CD4-positive, CD25-positive, alpha-beta regulatory T cell (primary cell): ENCODE measurements at regions not wholly inside any gene's neighbourhood (a gene's known extent, or its start where the extent isn't known, plus 50 kb on each side); places are given as distances from the start of the nearest gene placed in this dataset.
"Not testable (repeated sequence)": the region's sequence is repeated elsewhere in the genome, so short reads cannot be mapped to it uniquely, and the experiment has no call there.

Experiments used
- ATAC-seq, 2 donors: fragments of 150-1000 bp; cut with Tn5 transposase; one replicate each; pipeline ENCODE4 v1.10.0; 2021; ENCODE audit warnings: low read depth in 2 of 2, moderate number of reproducible peaks in 2 of 2, moderate library complexity in 1 of 2
- DNase-seq, 3 donors: peaks; one replicate each; pipeline versions ENCODE4 v3.0.0 to v3.0.0-alpha.2; 2012 to 2022; ENCODE audit warnings: mixed read lengths in 1 of 3
- H3K27ac ChIP-seq: one replicate; pipeline ENCODE4 v1.7.0; 2013; ENCODE audit warnings: mild to moderate bottlenecking, low read length; ENCODE audit not compliant: insufficient read depth, poor library complexity, severe bottlenecking
- H3K27me3 ChIP-seq: one replicate; pipeline ENCODE4 v1.7.0; 2013; ENCODE audit warnings: low read length; ENCODE audit not compliant: control insufficient read depth, insufficient read depth
- H3K36me3 ChIP-seq: one replicate; pipeline ENCODE4 v1.7.0; 2013; ENCODE audit warnings: mild to moderate bottlenecking, low read length, moderate library complexity; ENCODE audit not compliant: control insufficient read depth, insufficient read depth
- H3K4me1 ChIP-seq: 2 replicates; pipeline ENCODE4 v1.7.0; 2013; ENCODE audit warnings: mild to moderate bottlenecking, low read length; ENCODE audit not compliant: insufficient read depth, control insufficient read depth, poor library complexity, severe bottlenecking
- H3K4me3 ChIP-seq: one replicate; pipeline ENCODE4 v1.7.0; 2013; ENCODE audit warnings: low read depth, mild to moderate bottlenecking, low read length, moderate library complexity
- H3K9me3 ChIP-seq, 2 experiments: 1 replicate in 1 of 2; 2 replicates in 1 of 2; pipeline ENCODE4 v1.7.0; 2013; ENCODE audit warnings: low read length in 2 of 2, mild to moderate bottlenecking in 1 of 2, moderate library complexity in 1 of 2; ENCODE audit not compliant: control insufficient read depth in 2 of 2
- H3K27ac Mint-ChIP-seq, 3 donors: one replicate each; pipeline ENCODE4 v1.8.0; 2020 to 2022; ENCODE audit warnings: mild to moderate bottlenecking in 3 of 3, mixed read lengths in 3 of 3, moderate library complexity in 2 of 3
- H3K27me3 Mint-ChIP-seq: one replicate; pipeline ENCODE4 v1.8.0; 2022; ENCODE audit warnings: mild to moderate bottlenecking, mixed read lengths
- H3K36me3 Mint-ChIP-seq: one replicate; pipeline ENCODE4 v1.8.0; 2020; ENCODE audit warnings: mixed read lengths
- H3K4me1 Mint-ChIP-seq, 4 donors: one replicate each; pipeline ENCODE4 v1.8.0; 2020 to 2022; ENCODE audit warnings: mixed read lengths in 4 of 4, mild to moderate bottlenecking in 1 of 4
- H3K4me3 Mint-ChIP-seq, 4 donors: one replicate each; pipeline ENCODE4 v1.8.0; 2020 to 2022; ENCODE audit warnings: mild to moderate bottlenecking in 4 of 4, mixed read lengths in 4 of 4, moderate library complexity in 3 of 4
- H3K9me3 Mint-ChIP-seq, 7 donors: one replicate each; pipeline ENCODE4 v1.8.0; 2020 to 2022; ENCODE audit warnings: mixed read lengths in 7 of 7, mild to moderate bottlenecking in 3 of 7, moderate library complexity in 2 of 7

DNA sequence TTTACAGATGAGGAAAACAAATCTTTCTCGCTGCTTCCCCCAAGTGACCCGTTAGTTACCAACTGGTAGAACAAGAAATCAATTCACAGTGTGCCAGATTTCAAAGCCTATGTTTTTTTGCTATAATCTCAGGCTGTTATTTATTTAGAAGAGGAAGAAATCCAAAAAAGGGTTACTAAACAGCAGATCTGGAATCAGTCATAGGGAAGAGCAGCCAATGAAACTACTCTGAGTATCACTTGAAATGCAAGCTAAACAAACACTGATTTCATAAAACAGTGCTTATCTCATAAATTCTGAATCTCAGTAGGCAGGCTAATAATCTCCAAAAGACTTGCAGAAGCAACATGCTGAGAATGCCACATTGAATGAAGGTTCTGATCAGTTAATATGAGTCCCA lies 829.5 kb upstream of the ACO1 start:
- Mint-ChIP-seq H3K4me3 (no peak overlapping the region), H3K27ac (peak overlapping the region in 1 of 3 donors; percentile 17), H3K9me3 (peaks cover 0 to 6% (median 0%) of the 10 kb centered on the region in 7 donors), H3K4me1 (peaks cover 0 to 3% (median 1%) of the 10 kb centered on the region in 4 donors), H3K36me3 (no peaks in the 10 kb centered on the region), H3K27me3 (no peaks in the 10 kb centered on the region)
- H3K27ac ChIP-seq: no peak overlapping the region
- no peaks in the 10 kb centered on the region for H3K27me3 ChIP-seq
- H3K4me1 ChIP-seq: no peaks in the 10 kb centered on the region
- ATAC-seq (no peak), DNase-seq (no peak)
- no peaks in the 10 kb centered on the region for H3K36me3 ChIP-seq
- no peak overlapping the region for H3K4me3 ChIP-seq
- H3K9me3 ChIP-seq: no peaks in the 10 kb centered on the region

DNA sequence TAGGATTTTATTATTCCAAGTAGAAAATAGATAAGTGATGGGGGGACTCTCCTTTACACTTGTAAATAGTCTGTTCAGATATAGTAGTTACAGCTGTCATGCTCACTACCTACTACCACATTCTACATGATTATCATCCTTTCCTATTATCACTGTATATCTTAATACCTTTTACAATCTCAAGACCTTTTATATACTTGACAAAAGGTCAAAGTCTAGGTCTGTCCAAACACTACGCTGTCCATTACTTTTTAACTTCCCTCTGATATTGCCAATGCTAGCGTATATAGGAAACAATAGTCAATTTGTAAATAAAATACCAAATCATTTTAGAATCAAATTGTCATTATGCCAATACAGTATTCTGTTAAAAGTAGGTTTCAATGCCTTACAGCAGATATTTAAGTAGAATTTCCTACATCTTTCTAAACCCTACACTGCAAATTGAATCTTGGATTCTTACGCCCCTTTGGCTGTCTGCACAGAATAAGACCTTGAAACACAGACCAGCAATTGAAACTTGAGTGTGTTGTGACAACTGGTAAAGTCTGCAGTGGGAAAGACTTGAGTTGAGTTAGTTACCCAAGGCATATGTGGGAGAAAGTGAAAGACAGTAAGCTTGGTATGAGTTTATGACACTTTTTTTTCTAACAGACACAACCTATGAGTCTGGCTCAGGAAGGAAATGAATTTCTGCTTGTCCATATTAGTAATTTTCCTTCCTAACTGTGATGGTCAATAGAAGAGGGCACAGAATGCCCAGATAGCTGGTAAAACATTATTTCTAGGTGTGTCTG lies 827.6 kb upstream of the ACO1 start:
- Histone ChIP-seq H3K4me1 (no peaks in the 10 kb centered on the region), H3K27me3 (no peaks in the 10 kb centered on the region), H3K36me3 (no peaks in the 10 kb centered on the region), H3K9me3 (no peaks in the 10 kb centered on the region), H3K27ac (no peak overlapping the region), H3K4me3 (no peak overlapping the region)
- peaks cover 0 to 6% (median 1%) of the 10 kb centered on the region in 7 donors for H3K9me3 Mint-ChIP-seq
- no peaks in the 10 kb centered on the region for H3K27me3 Mint-ChIP-seq
- no peak for DNase-seq
- peak overlapping the region in 1 of 3 donors; percentile 28 for H3K27ac Mint-ChIP-seq
- ATAC-seq: no peak
- no peaks in the 10 kb centered on the region for H3K36me3 Mint-ChIP-seq
- no peak overlapping the region for H3K4me3 Mint-ChIP-seq
- peaks cover 0 to 3% (median 1%) of the 10 kb centered on the region in 4 donors for H3K4me1 Mint-ChIP-seq

DNA sequence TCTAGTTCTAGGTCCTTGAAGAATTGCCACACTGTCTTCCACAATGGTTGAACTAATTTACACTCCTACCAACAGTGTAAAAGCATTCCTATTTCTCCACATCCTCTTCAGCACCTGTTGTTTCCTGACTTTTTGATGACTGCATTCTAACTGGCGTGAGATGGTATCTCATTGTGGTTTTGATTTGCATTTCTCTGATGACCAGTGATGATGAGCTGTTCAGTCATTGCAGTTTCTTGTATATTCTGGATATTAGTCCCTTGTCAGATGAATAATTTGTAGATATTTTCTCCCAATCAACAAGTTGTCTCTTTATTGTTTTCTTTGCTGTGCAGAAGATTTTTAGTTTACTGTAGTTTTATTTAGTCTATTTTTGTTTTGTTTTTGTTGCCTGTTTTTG lies 812.3 kb upstream of the ACO1 start:
- not testable (repeated sequence) for H3K9me3 ChIP-seq, H3K4me1 Mint-ChIP-seq, H3K9me3 Mint-ChIP-seq, H3K36me3 ChIP-seq, H3K27ac ChIP-seq, DNase-seq, H3K4me3 ChIP-seq, H3K4me3 Mint-ChIP-seq, H3K4me1 ChIP-seq, H3K27me3 Mint-ChIP-seq, H3K27me3 ChIP-seq, ATAC-seq, H3K36me3 Mint-ChIP-seq
- H3K27ac Mint-ChIP-seq: peak overlapping the region in 1 of 3 donors; percentile 17

DNA sequence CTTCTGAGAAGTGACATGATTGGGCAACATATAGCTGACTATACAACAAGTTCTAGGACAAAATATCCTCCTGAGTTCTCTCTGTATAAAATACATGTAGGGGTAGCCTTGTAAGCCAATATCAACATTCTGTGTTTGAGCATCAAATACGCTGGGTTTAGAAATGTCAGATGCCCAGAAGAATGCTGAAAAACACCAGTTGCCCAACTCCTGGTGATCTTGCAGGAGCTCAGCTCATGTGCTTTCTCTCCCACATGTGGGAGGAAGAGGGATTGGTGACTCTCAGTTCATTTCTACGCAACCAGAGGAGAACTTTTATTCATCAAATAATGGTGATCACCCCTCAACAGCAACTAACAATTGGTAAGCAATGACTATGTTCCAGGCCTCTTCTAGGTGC lies 810.9 kb upstream of the ACO1 start:
- Histone ChIP-seq H3K4me3 (no peak overlapping the region), H3K36me3 (no peaks in the 10 kb centered on the region), H3K27me3 (no peaks in the 10 kb centered on the region), H3K9me3 (no peaks in the 10 kb centered on the region), H3K27ac (no peak overlapping the region), H3K4me1 (no peaks in the 10 kb centered on the region)
- Mint-ChIP-seq H3K4me3 (no peak overlapping the region), H3K27me3 (no peaks in the 10 kb centered on the region), H3K36me3 (no peaks in the 10 kb centered on the region), H3K27ac (no peak overlapping the region), H3K4me1 (peaks cover 0 to 4% (median 0%) of the 10 kb centered on the region in 4 donors), H3K9me3 (peaks cover 0 to 8% (median 2%) of the 10 kb centered on the region in 7 donors)
- ATAC-seq (no peak), DNase-seq (no peak)

DNA sequence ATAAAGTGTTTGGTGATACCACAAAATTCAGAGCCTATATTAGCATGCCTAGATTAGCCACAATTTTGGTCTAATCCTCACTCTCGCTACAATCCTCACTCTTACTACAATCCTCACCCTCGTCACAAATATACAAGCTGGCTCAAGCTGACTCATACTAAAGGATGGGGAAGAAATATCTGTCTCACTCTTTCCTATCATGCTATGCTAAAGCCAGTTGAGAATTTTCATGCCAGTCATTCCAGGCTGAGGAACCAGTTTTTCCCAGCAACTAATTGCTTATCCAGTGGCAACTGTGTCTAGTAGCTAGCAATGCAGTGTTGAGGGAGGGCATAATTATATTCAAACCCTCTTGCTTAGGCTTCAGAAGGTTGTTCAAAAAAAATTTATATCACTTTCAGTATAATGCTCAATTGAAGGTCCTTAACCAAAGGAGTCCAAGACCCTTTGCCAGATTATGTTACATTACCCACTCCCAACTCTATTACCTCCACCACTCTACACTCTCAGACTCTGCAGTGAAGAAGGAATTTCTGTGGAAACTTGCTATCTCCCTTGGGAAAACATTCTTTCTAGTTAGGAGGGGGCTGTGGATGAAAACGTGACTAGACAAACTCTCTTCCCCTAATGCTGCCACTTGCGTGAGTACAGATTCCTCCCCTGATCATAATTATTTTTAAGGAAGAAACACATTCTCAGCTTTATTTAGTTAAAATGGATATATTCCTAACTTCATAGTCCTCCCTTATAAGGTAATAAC lies 810.3 kb upstream of the ACO1 start:
- Histone ChIP-seq H3K4me3 (no peak overlapping the region), H3K36me3 (no peaks in the 10 kb centered on the region), H3K4me1 (no peaks in the 10 kb centered on the region), H3K27ac (no peak overlapping the region), H3K9me3 (no peaks in the 10 kb centered on the region), H3K27me3 (no peaks in the 10 kb centered on the region)
- H3K4me1 Mint-ChIP-seq: peaks cover 0 to 4% (median 0%) of the 10 kb centered on the region in 4 donors
- H3K9me3 Mint-ChIP-seq: peaks cover 0 to 8% (median 2%) of the 10 kb centered on the region in 7 donors
- no peaks in the 10 kb centered on the region for H3K27me3 Mint-ChIP-seq
- no peak for ATAC-seq
- no peak for DNase-seq
- H3K36me3 Mint-ChIP-seq: no peaks in the 10 kb centered on the region
- no peak overlapping the region for H3K4me3 Mint-ChIP-seq
- H3K27ac Mint-ChIP-seq: no peak overlapping the region

DNA sequence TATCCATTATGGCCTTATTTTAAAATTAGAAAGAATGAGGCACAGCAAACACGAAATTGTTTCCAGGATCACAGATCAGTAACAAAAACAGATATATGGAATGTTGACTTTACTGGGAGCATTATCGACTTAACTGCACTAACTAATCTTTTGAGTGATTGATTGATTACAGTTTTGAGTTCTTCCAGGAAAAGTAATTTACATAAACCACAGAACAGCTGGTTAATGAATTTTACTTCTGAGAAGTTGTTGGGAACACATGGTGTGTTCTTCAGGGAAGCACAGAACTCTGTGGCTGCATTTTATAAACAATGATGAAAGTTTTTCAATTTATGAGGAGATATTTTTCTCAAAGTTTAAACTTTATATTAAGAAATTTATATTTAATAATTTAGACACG lies 802.4 kb upstream of the ACO1 start:
- H3K27ac Mint-ChIP-seq: no peak overlapping the region
- H3K9me3 Mint-ChIP-seq: peaks cover 0 to 2% (median 0%) of the 10 kb centered on the region in 7 donors
- H3K27me3 Mint-ChIP-seq: no peaks in the 10 kb centered on the region

DNA sequence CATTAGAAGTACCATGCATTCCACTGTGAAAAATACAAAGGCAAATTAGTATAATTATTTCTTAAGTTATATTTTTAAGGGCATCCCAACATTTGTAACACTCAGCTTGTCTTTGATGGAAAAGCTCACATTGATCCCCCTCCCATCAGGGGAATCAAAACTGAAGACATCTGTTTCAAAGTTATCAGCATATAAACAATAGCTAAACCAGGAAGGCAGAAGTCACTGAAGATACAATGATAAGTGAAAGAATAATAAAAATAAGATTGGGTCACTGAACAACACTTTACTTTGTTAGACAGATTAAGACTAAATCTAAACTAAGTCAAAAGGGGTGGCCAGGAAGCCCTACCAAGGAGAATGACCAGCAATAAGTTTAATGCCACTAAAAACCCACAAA lies 801.9 kb upstream of the ACO1 start:
- Mint-ChIP-seq H3K27ac (no peak overlapping the region), H3K36me3 (no peaks in the 10 kb centered on the region), H3K4me1 (no peaks in the 10 kb centered on the region), H3K27me3 (no peaks in the 10 kb centered on the region), H3K4me3 (no peak overlapping the region), H3K9me3 (peaks cover 0 to 2% (median 0%) of the 10 kb centered on the region in 7 donors)
- no peaks in the 10 kb centered on the region for H3K36me3 ChIP-seq
- H3K4me3 ChIP-seq: no peak overlapping the region
- no peaks in the 10 kb centered on the region for H3K4me1 ChIP-seq
- ATAC-seq: no peak
- no peak for DNase-seq
- H3K27me3 ChIP-seq: no peaks in the 10 kb centered on the region
- H3K9me3 ChIP-seq: no peaks in the 10 kb centered on the region
- no peak overlapping the region for H3K27ac ChIP-seq

More for the DNA sequence above, 802.4 kb upstream of the ACO1 start:
- no peaks in the 10 kb centered on the region for H3K36me3 ChIP-seq
- no peaks in the 10 kb centered on the region for H3K36me3 Mint-ChIP-seq
- no peaks in the 10 kb centered on the region for H3K4me1 ChIP-seq
- ATAC-seq (no peak), DNase-seq (no peak)
- no peak overlapping the region for H3K27ac ChIP-seq
- no peak overlapping the region for H3K4me3 Mint-ChIP-seq
- H3K9me3 ChIP-seq: no peaks in the 10 kb centered on the region
- H3K27me3 ChIP-seq: no peaks in the 10 kb centered on the region
- H3K4me3 ChIP-seq: no peak overlapping the region
- no peaks in the 10 kb centered on the region for H3K4me1 Mint-ChIP-seq
